NCI-H460 (cell line): ENCODE measurements at regions not wholly inside any gene's neighbourhood (a gene's known extent, or its start where the extent isn't known, plus 50 kb on each side); places are given as distances from the start of the nearest gene placed in this dataset.
"Not testable (repeated sequence)": the region's sequence is repeated elsewhere in the genome, so short reads cannot be mapped to it uniquely, and the experiment has no call there.

ENCODE experiments used
- DNase-seq: peaks from one replicate; pipeline ENCODE4 v3.0.0-alpha.2; 2016; ENCODE audit warnings: low read depth; ENCODE audit errors: extremely low read depth

DNA sequence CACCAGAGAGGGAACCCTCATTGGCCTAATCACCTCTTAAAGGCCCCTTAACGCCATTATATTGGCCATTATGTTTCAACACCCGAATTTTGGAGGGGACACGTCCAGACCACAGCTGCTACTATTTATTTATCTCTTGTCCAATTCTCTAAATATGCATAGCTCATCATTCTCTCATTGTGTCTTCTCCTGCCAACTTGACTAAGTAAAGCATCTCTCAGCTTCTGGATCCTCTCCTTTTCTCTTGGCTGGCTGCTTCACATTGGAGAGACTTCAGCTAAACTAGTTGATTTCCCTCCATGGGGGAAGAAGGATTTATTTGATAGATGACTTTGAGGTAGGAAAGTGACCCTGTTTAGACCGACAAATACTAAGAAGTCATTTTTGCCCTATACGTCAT is 120.4 kb upstream of the KRR1 start:
- DNase-seq, result no peak

DNA sequence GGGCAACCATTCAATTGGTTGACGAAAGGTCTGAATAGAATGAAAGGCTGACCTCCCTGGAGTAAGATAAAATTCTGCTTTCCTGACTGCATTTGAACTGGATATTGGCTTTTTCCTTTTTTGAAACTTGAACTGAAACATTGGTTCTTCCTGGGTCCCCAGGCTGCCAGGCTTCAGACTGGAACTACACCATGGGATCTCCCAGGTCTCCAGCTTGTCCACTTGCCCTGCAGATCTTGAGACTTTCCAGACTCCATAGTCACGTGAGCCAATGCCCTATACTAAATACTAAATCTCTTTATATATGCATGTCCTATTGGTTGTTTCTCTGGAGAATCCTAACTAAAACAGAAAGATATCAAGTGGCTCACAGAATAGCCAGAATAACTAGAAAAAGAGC is 118.7 kb upstream of the KRR1 start:
- DNase-seq, result no peak

DNA sequence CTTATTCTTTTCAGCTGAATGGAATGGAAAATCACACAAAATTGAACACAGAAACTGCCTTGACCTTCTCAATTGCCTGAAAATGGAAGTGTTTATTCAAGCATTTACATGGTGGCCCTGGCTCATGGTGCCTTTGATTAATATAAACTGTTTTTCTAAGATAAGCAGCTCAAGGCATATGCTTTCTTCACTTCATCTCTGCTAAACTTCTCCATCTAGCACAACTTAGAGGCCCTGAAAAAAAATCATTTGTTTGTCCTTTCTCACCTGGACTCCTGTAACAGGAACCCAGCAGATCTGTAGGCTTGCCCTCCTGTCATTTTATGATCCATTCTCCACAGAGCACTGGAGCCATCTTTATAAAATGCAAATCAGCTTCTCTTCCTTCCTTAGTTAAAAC is 117.5 kb upstream of the KRR1 start:
- DNase-seq, result no peak

DNA sequence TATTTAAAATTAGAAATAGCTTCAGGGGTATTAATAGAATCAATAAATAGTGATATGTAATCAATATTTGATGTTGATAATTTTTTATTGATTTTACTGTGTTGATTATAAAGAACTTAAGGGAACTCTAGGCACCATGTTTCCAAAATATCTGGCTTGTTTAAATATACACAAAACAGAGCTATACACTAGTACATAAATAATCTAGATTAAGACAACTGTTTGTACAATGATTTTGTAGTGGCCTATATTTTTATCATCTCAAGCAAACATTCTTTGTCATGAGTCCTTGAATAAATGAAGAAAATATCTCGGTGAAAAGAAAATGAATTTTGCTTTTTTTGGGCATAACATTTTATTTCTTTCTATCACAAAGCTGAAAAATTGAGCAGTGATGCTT is 117.1 kb upstream of the KRR1 start:
- no peak for DNase-seq

DNA sequence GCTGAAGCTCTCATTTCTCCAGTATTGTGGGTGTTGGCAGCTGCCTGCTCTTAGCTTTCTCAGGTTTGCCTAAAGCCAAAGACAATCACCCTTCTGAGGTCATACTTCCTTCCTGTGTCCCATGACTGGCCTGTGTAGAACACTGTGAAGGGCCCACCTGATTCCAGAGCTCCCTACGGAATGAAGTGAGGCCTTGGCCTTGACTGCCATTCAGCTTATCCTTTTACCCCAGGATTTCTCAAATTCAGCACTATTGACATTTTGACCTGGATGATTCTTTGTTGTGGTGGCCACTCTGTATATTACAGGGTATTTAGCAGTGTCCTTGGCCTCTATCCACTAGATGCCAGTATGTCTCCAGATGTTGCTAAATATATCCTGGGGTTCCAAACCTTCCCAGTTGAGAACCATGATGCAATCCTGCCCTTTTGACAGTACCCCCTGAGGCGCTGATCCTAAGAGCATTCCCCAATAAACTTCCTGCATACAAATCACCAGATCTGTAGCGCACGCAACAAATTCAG is 112.3 kb upstream of the KRR1 start:
- DNase-seq, result peak; percentile 80

DNA sequence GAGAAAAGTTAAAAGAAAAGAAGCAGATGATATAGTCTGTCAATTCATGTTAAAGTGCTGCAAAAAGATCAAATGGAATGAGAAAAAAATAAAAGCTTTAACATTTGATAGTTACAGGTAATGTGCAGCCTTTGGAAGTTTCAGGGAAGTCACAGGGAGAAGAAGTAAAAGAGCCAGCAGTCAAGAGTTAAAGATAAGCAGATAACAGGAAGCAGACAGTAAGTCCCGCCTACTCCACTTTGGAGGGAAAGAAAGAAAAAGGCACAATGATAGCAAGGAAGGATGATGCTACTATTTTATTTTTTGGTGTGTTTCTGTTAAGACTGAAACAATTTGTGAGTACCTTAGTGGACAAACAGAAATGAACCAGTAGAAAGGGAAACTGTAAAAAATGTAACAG is 111.1 kb upstream of the KRR1 start:
- no peak for DNase-seq

DNA sequence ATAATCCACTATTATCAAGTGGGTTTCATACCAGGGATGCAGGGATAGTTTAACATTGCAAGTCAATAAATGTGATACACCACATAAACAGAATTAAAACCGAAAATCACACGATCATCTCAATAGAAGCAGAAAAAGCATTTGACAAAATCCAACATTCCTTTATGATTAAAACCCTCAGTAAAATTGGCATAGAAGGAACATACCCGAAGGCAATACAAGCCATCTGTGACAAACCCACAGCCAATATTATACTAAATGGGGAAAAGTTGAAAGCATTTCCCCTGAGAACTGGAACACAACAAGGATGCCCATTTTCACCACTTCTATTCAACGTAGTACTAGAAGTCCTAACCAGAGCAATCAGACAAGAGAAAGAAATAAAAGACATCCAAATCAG is 103.0 kb upstream of the KRR1 start:
- not testable (repeated sequence) for DNase-seq

DNA sequence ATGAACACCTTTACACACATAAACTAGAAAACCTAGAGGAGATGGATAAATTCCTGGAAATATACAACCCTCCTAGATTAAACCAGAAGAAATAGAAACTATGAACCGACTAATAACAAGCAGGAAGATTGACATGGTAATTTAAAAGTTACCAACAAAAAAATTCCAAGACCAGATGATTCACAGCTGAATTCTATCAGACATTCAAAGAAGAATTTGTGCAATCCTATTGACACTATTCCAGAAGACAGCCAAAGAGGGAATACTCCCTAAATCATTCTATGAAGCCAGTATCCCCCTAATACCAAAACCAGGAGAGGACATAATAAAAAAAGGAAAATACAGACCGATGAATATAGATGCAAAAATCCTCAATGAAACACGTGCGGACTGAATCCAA is 102.6 kb upstream of the KRR1 start:
- no peak for DNase-seq

DNA sequence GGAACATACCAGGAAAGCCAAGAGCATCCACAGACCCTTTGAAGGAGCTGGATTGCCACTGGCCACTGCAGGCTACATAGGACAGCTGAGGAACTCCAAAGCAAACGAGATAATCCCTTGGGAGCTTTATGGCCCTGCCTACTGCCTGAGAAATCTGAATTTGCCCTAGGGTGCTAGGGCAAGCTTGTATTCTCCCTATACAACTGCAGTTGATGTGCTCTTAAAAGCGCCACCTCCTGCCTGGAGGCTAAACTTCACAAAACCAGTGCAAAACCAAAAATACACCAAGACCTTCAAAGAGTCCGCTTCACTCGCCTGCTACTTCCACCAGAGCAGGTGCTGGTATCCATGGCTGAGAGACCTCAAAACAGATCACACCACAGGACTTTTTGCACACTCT is 99.6 kb upstream of the KRR1 start:
- DNase-seq, result no peak

DNA sequence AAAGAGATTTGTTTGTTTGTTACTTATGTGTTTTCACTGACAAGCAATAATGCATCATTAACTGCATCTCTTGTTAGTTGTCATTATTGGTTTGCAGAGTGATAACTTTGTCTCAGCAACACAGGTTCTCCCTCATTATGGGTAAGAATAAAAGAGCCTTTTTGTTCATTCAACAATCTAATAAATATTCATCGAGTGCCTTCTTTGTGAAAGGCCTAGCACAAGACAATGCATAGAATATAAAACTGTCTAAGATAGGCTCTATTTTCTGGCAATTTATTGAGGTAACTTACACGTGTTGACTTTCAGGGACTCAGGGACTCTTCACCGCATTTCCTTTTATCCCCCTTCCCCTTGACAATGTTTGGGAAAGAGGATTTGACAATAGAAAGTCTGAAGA is 95.5 kb upstream of the KRR1 start:
- DNase-seq, result no peak

DNA sequence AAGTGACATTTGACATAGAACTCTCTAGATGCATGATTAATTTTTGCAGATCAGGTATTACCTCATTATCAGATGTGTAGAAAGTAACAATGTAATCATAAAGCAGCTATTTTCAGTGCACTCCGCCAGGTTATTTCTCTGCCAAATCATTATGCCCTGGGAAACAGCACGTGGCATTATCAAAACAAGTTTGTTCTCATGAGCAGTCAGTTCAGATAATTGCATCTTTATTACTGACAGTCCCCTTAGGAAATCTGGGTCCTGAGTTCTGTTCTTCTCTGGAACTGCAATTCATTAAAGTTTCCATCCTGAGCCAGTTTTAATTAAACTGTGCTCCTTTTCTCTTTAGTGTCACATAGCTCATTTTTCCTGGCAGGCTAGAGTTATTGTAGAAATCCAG is 94.7 kb upstream of the KRR1 start:
- no peak for DNase-seq

DNA sequence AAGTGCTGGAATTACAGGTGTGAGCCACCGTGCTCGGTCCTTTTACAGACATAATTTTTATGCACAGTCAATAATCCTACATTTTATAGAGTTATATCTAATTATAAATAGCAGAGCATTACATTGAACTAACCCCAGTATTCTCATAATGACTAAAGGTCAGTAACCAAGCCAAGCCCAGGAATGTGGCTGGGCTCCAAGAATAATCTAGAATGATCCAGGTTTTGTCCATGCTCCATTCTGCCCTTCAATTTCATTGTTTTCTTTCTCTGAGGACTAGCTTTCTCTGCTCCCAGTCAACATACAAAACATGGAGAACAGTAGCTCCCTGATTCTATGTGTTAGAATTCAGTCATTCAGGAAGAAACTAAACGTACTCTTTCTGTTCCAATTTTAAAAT is 92.1 kb upstream of the KRR1 start:
- no peak for DNase-seq

DNA sequence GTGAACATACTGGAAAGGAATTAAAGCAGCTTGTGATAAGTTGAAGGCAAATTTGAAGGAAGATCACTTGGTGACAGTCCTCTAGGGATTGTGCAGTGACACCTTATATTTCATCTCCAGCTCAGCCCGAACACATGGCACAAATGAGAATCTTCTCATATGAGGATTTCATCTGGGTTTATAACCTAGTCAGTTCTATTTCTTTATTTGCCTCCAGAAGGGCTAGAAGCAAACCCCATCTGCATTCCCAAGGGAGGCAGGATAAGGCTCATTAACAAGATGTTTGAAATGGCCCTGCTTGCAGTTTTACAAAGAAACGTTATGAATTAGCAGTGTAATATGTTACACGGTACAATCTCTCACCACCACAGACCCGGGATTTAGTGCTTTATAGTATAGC is 90.7 kb upstream of the KRR1 start:
- DNase-seq, result no peak

DNA sequence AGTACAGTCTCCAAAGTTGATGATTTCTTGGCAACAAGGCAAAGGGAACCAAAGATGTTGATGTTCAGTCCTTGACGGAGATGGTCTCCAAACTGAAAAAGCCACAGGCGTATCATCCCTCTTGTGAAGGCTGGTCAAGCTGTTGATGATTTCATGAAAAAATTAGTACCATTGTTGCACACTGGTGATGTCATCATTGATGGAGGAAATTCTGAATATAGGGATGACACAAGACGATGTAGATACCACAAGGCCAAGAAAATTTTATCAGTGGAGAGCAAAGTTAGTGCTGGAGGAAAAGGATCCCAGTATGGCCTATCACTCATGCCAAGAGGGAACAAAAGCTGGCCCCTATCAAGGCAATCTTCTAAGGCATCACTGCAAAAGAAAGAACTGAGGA is 88.7 kb upstream of the KRR1 start:
- no peak for DNase-seq

DNA sequence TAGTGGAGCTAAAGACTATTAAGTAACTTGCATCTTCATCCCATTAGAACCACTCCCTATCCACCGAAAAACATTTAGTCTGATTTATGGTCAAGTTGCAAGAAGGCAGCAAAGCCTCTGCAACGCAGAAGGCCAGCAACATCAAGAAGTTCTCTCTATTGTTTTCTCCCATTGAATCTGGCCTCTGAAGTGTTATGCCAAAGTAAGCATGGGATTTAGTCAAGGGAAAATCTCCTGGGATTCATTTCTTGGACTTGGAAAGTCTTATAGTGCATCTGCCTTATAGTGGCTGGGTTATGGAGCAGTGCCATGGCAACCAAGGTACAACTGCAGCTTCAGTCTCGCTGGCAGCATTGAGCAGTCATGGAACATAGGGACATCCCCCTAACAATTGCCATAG is 87.7 kb upstream of the KRR1 start:
- no peak for DNase-seq

DNA sequence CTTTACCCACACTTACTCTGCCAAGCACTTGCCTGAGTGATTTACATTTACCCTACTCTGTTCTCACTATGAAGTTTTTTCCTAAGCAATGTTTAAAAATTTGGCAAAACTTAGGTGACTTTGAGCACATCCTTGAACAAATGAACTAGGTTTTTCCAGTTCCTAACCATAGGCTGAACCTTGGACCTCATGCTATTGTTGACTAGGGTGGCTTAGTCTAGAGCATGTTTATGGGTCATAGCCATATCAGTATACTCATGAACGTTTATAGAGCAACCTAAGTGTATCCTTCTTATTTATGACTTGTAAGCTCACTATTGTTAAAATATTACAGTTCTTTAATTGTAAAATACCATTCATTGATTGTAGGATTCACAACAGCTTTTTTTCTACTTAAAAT is 85.0 kb upstream of the KRR1 start:
- no peak for DNase-seq

DNA sequence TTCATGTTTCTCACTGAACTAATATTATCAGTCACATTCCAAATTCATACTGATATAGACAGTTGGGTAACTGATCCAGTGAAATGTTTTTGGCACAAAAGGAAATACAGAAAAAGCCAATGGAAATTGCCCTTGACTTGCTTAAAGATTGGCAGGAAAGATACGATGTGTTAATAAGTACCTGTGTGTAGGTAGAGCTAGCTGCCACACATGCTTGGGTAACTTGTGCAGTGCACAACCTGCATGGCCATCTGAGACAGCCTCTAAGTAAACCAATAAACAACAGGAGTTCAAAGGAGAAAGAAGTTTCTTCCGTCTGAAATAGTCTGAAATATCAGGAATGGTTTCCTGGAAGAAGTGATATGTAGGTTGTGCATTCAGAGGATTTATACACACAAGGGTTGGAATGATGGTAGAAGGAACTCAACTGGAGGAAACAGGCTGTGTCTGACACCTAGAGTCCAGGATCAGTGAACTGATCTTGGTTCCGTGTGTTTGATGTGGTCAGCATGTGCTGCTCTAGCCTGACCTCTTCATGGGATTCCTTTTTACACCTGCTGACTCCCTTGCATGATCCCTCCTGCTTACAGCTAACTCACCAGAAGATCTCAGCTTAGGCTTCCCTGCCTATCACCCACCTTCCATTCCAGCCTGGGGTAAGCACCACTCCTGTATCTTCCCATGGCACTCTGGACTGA is 81.4 kb upstream of the KRR1 start:
- DNase-seq, result no peak

DNA sequence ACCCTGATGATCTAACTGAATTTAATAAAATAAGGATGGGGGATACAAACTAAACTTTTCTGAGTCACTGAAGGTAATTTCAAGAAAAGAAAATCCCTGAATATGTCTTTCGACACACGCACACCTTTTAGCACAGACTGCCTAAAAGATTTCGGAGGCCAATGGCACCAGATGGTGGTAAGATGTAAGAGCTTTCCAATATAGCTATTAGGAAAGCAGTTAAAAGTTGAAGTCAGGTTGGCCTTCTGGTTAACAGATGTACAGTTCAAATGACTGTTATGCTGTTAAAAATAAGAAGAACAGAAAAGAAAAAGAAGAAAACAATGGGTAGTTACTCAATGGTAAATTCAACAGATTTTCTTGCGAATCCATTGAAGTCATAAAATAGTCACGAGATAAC is 80.7 kb upstream of the KRR1 start:
- no peak for DNase-seq

DNA sequence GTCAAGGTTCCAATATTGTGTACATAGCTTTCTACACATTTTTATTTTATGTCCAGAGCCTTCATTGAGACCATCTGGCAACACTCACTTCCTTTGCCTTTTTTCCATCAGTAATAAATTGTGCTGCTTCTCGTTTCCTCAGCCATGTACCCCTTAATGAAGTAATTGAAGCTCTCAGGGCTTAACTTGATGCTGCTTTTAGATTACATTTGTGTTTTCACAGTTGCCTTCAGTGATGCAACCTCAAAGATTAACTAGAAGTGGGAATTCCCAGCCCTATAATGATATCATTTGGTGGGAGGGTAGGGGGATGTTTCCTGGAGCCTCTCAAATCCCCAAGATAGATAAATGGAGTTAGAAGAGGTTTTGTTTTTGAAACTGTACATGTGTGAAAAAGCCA is 80.2 kb upstream of the KRR1 start:
- DNase-seq, result no peak

DNA sequence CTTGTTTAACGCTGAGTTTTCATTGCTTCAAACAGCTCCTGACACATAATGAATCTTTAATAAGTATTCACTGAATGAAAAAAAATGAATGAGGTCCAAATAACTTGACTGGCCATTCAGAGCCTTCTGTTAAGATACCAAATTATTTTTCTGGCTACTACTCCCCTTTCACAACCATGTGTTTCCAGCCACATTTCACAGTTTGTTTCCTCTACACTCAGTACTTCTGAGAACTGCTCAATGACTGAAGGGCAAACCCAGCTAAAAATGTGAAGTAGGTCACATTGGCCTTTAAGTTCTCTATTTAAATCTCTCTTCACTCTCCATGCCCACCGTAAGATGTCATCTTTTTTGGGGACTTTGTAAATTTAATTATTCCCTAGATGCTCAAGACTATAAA is 78.4 kb upstream of the KRR1 start:
- no peak for DNase-seq

DNA sequence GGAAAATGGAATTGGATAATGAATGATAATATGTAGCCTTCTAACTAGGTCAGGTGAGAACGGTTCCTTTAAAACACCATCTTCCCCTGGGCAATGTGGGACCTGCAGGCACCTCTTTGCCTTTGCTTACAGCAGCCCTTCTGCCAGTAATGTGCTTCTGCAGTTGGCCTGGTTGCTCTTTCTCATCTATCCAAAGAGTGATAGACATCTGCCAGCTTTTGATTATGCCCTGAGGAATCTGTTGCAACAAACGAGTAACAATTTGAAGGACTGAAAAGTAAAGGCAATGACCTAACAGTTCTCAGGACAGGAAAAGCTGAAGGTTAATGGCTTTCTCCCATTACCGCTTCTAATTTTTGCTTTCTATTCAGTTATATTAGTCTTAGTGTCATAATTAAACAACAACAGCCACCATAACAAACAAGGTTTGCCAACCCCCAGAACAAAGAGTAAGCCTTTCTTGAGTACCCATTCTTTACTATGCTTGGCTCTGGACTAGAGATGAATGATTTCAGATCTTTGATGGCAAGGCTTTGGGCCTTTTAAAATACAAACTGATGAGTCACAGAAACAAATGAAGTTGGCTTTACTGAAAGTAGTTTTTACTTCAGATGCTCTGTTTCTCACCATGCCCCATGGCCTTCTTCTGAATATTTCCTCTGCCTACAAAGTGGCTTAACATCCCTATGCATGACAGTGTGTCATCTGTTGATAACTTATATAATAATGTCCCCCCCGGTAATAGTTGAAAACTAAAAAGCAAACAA is 76.1 kb upstream of the KRR1 start:
- DNase-seq, result no peak

DNA sequence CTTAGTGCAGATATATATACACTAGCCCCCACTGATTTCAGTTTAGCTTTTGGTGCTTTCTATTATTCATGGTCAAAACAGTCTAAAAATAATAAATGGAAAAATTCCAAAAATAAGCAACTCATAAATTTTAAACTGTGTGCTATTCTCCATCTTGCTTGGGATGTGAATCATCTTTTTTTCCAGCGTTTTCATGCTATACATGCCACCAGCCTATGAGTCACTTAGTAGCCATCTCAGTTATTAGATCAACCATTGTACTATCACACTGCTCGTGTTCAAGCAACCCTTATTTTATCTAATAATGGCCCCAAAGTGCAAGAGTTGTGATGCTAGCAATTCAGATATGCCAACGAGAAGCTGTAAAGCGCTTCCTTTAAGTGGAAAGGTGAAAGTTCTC is 73.9 kb upstream of the KRR1 start:
- peak; percentile 14 for DNase-seq
